GM21529 (cell line): ENCODE measurements at regions not wholly inside any gene's neighbourhood (a gene's known extent, or its start where the extent isn't known, plus 50 kb on each side); places are given as distances from the start of the nearest gene placed in this dataset.

Experiments used
- ATAC-seq: cut with Tn5 transposase; IDR thresholded peaks from one replicate; pipeline ENCODE4 v1.9.1; 2021; ENCODE audit not compliant: unreplicated experiment

GRCh38 chr1:201682964-201683363 is 144.0 kb downstream of the NAV1 start:
- no peak for ATAC-seq

GRCh38 chr1:201683397-201683796 is 144.5 kb downstream of the NAV1 start:
- ATAC-seq, result no peak

- no peak for ATAC-seq
Observed at GRCh38 chr1:201685485-201685884, 143.5 kb upstream of the IPO9 start.

- ATAC-seq, result no peak
Observed at GRCh38 chr1:201686714-201687455, 142.1 kb upstream of the IPO9 start.

GRCh38 chr1:201688514-201688913 is 140.4 kb upstream of the IPO9 start:
- no peak for ATAC-seq

- no peak for ATAC-seq
Observed at GRCh38 chr1:201689647-201690046, 139.3 kb upstream of the IPO9 start.

- no peak for ATAC-seq
Observed at GRCh38 chr1:201690528-201690927, 138.4 kb upstream of the IPO9 start.

GRCh38 chr1:201691716-201692554 is 137.0 kb upstream of the IPO9 start:
- no peak for ATAC-seq

GRCh38 chr1:201692555-201693394 is 136.2 kb upstream of the IPO9 start:
- ATAC-seq, result no peak

- ATAC-seq, result no peak
Observed at GRCh38 chr1:201693890-201694607, 134.9 kb upstream of the IPO9 start.

GRCh38 chr1:201694608-201695335 is 134.2 kb upstream of the IPO9 start:
- ATAC-seq, result no peak

GRCh38 chr1:201695607-201696006 is 133.3 kb upstream of the IPO9 start:
- no peak for ATAC-seq

GRCh38 chr1:201696217-201696761 is 132.7 kb upstream of the IPO9 start:
- no peak for ATAC-seq

GRCh38 chr1:201697174-201697573 is 131.8 kb upstream of the IPO9 start:
- ATAC-seq, result no peak

GRCh38 chr1:201701831-201702230 is 127.1 kb upstream of the IPO9 start:
- ATAC-seq, result no peak

GRCh38 chr1:201702936-201703335 is 126.0 kb upstream of the IPO9 start:
- ATAC-seq, result no peak

- ATAC-seq, result no peak
Observed at GRCh38 chr1:201703621-201704438, 125.1 kb upstream of the IPO9 start.

GRCh38 chr1:201704439-201704792 is 124.5 kb upstream of the IPO9 start:
- no peak for ATAC-seq

GRCh38 chr1:201705389-201705788 is 123.6 kb upstream of the IPO9 start:
- ATAC-seq, result no peak
